ENCODE measurements at regions not wholly inside any gene's neighbourhood (a gene's known extent, or its start where the extent isn't known, plus 50 kb on each side); places are given as distances from the start of the nearest gene placed in this dataset.
"Not testable (repeated sequence)": the region's sequence is repeated elsewhere in the genome, so short reads cannot be mapped to it uniquely, and the experiment has no call there.

DNA sequence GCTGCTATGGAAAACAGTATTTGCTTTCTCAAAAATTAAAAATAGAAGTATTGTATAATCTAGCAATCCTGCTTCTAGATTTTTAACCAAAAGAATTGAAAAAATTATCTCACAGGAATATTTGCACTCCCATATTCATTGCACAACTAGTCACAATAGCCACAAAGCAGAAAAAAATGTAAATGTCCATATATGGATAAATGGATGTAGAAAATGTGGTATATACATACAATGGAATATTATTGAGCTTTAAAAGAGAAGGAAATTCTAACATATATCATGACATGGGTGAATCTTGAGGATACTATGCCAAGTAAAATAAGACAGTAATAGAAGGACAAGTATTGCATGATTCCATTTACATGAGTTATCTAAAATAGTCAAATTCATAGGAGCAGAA lies 2753.0 kb downstream of the PCDH9 start:
- no peak overlapping the region for H3K4me3 ChIP-seq
- DNase-seq (ENCODE audit: low spot score) (no peak), ATAC-seq (no peak)
- H3K27ac ChIP-seq (ENCODE audit: low read depth) = no peak overlapping the region
- H3F3A ChIP-seq (replicated peaks; ENCODE audit: low read depth) = no peaks in the 10 kb centered on the region
- H4K20me1 ChIP-seq (replicated peaks; ENCODE audit: insufficient read depth) = no peaks in the 10 kb centered on the region
- Mint-ChIP-seq H3K4me3 (no peak overlapping the region), H3K4me1 (peaks cover 26% of the 10 kb centered on the region), H3K9me3 (peaks cover 5% of the 10 kb centered on the region; the same call in 2 of the 3 replicates), H3K36me3 (ENCODE audit: low read depth) (peaks cover 13% of the 10 kb centered on the region; the same call in 2 of the 3 replicates), H3K27ac (no peak overlapping the region), H3K27me3 (ENCODE audit: insufficient read depth, low read depth, poor library complexity) (no peaks in the 10 kb centered on the region)
- H3K4me2 ChIP-seq = no peak overlapping the region
- TF ChIP-seq EZH2phosphoT487 (IDR thresholded peaks at IDR 0.05; ENCODE audit: unreplicated experiment) = no peak
- TF ChIP-seq NANOG (IDR thresholded peaks at IDR 0.05; ENCODE audit: borderline replicate concordance) = no peak
- no peak for TF ChIP-seq ZNF114 (CRISPR knock-in tag; IDR thresholded peaks at IDR 0.05)
- H3K4me1 ChIP-seq (ENCODE audit: insufficient read depth) = peaks cover 27% of the 10 kb centered on the region
- H3K9me2 ChIP-seq (ENCODE audit: insufficient read depth) = no peaks in the 10 kb centered on the region
- no peaks in the 10 kb centered on the region for H3K27me3 ChIP-seq (ENCODE audit: insufficient read depth)
- no peak overlapping the region for H2AFZ ChIP-seq
- H3K36me3 ChIP-seq (ENCODE audit: insufficient read depth) = no peaks in the 10 kb centered on the region
- no peaks in the 10 kb centered on the region for H3K79me2 ChIP-seq (replicated peaks; ENCODE audit: insufficient read depth)

DNA sequence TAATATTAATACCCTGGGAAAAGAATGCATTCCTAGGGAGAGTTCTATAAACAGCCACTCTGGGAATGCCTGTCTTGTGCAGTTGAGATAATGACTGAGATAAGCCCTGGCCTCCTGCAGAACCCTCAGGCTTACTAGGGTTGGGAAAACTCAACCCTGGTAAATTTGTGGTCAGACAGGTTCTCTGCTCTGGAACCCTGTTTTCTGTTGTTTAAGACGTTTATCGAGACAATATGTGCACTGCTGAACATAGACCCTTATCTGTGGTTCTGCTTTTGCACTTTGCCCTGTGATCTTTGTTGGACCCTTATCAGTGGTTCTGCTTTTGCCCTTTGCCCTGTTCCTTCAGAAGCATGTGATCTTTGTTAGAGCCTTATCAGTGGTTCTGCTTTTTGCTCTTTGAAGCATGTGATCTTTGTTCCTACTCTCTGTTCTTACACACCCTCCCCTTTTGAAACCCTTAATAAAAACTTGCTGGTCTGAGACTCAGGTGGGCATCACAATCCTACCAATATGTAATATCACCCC lies 2754.0 kb downstream of the PCDH9 start:
- not testable (repeated sequence) for H3K27me3 ChIP-seq (ENCODE audit: insufficient read depth); H3K4me2 ChIP-seq; H3K36me3 ChIP-seq (ENCODE audit: insufficient read depth); H4K20me1 ChIP-seq (replicated peaks; ENCODE audit: insufficient read depth); H3F3A ChIP-seq (replicated peaks; ENCODE audit: low read depth); H3K9me3 Mint-ChIP-seq; H3K27ac Mint-ChIP-seq; DNase-seq (ENCODE audit: low spot score); H3K27me3 Mint-ChIP-seq (ENCODE audit: insufficient read depth, low read depth, poor library complexity); H3K79me2 ChIP-seq (replicated peaks; ENCODE audit: insufficient read depth); H3K4me3 ChIP-seq; ATAC-seq; H3K27ac ChIP-seq (ENCODE audit: low read depth); H3K9me2 ChIP-seq (ENCODE audit: insufficient read depth); H2AFZ ChIP-seq; H3K4me3 Mint-ChIP-seq
- Mint-ChIP-seq H3K4me1 (peaks cover 28% of the 10 kb centered on the region), H3K36me3 (ENCODE audit: low read depth) (peaks cover 13% of the 10 kb centered on the region; the same call in 2 of the 3 replicates)
- H3K4me1 ChIP-seq (ENCODE audit: insufficient read depth) = peaks cover 29% of the 10 kb centered on the region

- no peaks in the 10 kb centered on the region for H3K36me3 ChIP-seq (ENCODE audit: insufficient read depth)
- H3K79me2 ChIP-seq (replicated peaks; ENCODE audit: insufficient read depth) = no peaks in the 10 kb centered on the region
- peak; percentile 37 for DNase-seq (ENCODE audit: low spot score)
- H3K27ac ChIP-seq (ENCODE audit: low read depth) = no peak overlapping the region
- H3K4me1 ChIP-seq (ENCODE audit: insufficient read depth) = peaks cover 21% of the 10 kb centered on the region
- TF ChIP-seq POLR2AphosphoS5 (IDR thresholded peaks at IDR 0.05; ENCODE audit: low read depth) (no peak), CREB1 (CRISPR knock-in tag; IDR thresholded peaks at IDR 0.05; ENCODE audit: low read depth) (no peak), NANOG (IDR thresholded peaks at IDR 0.05; ENCODE audit: borderline replicate concordance) (peak; percentile 92), ZNF114 (CRISPR knock-in tag; IDR thresholded peaks at IDR 0.05) (no peak)
- TF ChIP-seq, protein P1, sequence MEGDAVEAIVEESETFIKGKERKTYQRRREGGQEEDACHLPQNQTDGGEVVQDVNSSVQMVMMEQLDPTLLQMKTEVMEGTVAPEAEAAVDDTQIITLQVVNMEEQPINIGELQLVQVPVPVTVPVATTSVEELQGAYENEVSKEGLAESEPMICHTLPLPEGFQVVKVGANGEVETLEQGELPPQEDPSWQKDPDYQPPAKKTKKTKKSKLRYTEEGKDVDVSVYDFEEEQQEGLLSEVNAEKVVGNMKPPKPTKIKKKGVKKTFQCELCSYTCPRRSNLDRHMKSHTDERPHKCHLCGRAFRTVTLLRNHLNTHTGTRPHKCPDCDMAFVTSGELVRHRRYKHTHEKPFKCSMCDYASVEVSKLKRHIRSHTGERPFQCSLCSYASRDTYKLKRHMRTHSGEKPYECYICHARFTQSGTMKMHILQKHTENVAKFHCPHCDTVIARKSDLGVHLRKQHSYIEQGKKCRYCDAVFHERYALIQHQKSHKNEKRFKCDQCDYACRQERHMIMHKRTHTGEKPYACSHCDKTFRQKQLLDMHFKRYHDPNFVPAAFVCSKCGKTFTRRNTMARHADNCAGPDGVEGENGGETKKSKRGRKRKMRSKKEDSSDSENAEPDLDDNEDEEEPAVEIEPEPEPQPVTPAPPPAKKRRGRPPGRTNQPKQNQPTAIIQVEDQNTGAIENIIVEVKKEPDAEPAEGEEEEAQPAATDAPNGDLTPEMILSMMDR (conservative IDR thresholded peaks at IDR 0.05; ENCODE audit: low read depth in 2 of 2) = peak in 1 of 2 experiments; percentile 12; a peak in 1 of 4 replicates
- H3K27me3 ChIP-seq (ENCODE audit: insufficient read depth) = no peaks in the 10 kb centered on the region
- H4K20me1 ChIP-seq (replicated peaks; ENCODE audit: insufficient read depth) = no peaks in the 10 kb centered on the region
- H3F3A ChIP-seq (replicated peaks; ENCODE audit: low read depth) = no peaks in the 10 kb centered on the region
- Mint-ChIP-seq H3K4me3 (no peak overlapping the region), H3K27me3 (ENCODE audit: insufficient read depth, low read depth, poor library complexity) (no peaks in the 10 kb centered on the region), H3K9me3 (peaks cover 5% of the 10 kb centered on the region; the same call in 2 of the 3 replicates), H3K4me1 (peaks cover 33% of the 10 kb centered on the region), H3K36me3 (ENCODE audit: low read depth) (peaks cover 13% of the 10 kb centered on the region; the same call in 2 of the 3 replicates), H3K27ac (peak overlapping the region; percentile 74; the same call in 1 of the 2 replicates)
- H3K4me3 ChIP-seq = no peak overlapping the region
- no peaks in the 10 kb centered on the region for H3K9me2 ChIP-seq (ENCODE audit: insufficient read depth)
- no peak for ATAC-seq
- H2AFZ ChIP-seq = no peak overlapping the region
- no peak overlapping the region for H3K4me2 ChIP-seq
Observed at GRCh38 chr13:64471916-64472315, 2758.2 kb downstream of the PCDH9 start.

All from GM23338 (cell line).